ENCODE measurements at regions not wholly inside any gene's neighbourhood (a gene's known extent, or its start where the extent isn't known, plus 50 kb on each side); places are given as distances from the start of the nearest gene placed in this dataset.

DNA sequence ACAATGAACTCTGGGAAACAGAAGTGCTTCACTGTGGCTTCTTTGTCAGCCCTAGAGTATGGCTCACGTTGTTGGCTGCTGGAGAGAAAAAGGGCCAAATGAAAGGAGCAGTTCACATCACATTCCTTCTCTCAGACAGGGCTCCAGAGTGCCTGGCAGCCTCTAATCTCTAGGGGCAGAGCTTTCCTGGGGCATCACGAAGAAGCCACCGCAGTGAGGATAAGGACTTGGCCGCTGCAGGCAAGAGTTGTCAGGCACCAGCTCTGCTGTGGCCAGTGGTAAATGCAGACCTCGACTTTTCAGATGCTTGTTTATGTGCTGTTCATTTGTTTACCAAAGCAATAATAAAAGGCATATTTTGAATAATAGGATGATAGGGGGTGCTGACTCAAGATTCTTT lies 227.2 kb downstream of the ICE1 start:
- TF ChIP-seq, protein P1, sequence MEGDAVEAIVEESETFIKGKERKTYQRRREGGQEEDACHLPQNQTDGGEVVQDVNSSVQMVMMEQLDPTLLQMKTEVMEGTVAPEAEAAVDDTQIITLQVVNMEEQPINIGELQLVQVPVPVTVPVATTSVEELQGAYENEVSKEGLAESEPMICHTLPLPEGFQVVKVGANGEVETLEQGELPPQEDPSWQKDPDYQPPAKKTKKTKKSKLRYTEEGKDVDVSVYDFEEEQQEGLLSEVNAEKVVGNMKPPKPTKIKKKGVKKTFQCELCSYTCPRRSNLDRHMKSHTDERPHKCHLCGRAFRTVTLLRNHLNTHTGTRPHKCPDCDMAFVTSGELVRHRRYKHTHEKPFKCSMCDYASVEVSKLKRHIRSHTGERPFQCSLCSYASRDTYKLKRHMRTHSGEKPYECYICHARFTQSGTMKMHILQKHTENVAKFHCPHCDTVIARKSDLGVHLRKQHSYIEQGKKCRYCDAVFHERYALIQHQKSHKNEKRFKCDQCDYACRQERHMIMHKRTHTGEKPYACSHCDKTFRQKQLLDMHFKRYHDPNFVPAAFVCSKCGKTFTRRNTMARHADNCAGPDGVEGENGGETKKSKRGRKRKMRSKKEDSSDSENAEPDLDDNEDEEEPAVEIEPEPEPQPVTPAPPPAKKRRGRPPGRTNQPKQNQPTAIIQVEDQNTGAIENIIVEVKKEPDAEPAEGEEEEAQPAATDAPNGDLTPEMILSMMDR (IDR thresholded peaks at IDR 0.05), result no peak
- TF ChIP-seq EZH2phosphoT487 (IDR thresholded peaks at IDR 0.05), result no peak
- no peak for TF ChIP-seq EZH2 (IDR thresholded peaks at IDR 0.05)

Data from neural progenitor cell (in vitro differentiated cells).